Stimulated activated CD4-positive, alpha-beta T cell treated with anti-CD3 and anti-CD28 coated beads, TNF-alpha, amount 100 ng/mL, for 4 hours (primary cell): ENCODE measurements at regions not wholly inside any gene's neighbourhood (a gene's known extent, or its start where the extent isn't known, plus 50 kb on each side); places are given as distances from the start of the nearest gene placed in this dataset.
"Not testable (repeated sequence)": the region's sequence is repeated elsewhere in the genome, so short reads cannot be mapped to it uniquely, and the experiment has no call there.

Experiments
- DNase-seq, 3 experiments: peaks; one replicate each; pipeline ENCODE4 v3.0.0-alpha.2; 2020; ENCODE audit warnings: low read depth in 3 of 3

DNA sequence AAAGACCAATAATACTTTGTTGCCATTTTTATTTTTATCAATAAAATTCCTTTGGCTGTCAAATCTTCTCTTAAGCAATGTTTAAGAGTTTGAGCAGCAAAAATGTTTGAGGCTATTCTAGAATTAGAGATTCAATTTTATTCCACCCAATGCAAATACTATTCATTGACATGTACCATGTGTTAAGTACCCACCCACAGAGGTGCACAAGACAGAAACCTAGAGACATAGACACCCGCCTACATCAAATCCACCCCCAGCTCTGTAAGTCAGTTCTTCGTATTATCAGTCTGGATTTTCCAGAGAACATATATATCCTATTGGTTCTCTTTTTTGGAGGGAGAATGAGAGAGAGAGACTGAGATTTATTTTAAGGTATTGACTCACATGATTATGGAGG is 463.7 kb downstream of the EPM2A start:
- no peak for DNase-seq

DNA sequence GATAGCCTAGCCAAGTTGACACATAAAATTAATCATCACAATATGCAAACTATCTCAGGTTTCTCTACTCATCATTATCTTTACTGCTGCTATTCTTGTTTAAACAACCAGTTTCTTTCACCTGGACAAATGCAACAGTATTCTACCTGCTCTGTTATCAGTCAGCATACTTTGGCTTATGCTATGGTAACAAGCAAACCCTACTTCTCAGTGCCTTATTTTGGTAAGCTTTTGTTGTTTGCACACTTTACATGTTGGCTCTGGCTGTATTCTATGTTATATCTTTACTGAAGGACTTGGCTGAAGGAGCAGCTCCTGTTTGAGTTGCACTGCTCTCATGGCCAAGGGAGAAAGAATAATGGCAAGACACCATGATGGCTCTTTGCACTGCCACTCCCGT is 463.1 kb downstream of the EPM2A start:
- DNase-seq, result no peak

DNA sequence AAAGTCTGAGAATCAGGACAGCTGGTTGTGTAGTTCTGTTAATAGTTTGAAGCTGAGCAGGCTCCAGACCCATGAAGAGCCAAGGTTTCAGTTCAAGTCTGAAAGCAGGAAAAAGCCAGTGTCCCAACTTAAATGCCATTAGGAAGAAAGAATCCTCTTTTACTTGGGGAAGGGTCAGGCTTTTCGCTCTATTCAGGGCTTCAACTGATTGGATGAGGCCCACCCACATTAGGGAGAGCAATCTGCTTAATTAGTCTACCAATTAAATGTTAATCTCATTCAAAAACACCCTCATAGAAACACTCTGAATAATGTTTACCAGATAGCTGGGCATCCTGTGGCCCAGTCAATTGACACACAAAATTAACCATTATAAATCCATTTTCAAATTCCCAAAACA is 462.2 kb downstream of the EPM2A start:
- no peak for DNase-seq

DNA sequence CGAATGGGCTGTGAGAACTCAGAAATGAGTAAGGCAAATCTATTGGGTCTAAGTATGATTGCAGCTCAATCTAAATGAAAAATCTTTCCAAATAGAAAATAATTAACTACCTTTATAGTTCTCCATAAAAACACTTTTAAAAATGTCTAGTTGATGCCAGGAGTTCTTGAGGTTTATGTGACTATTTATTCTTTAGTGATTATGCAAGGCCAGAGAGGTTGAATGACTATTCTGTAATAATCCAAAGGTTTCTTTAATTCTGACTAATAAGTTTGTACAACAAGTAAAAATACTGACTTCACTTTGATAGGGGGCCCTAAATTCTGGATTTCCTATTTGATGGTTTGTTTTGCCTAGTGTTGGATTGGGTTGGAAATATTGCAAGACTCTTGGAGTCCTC is 461.2 kb downstream of the EPM2A start:
- no peak for DNase-seq

DNA sequence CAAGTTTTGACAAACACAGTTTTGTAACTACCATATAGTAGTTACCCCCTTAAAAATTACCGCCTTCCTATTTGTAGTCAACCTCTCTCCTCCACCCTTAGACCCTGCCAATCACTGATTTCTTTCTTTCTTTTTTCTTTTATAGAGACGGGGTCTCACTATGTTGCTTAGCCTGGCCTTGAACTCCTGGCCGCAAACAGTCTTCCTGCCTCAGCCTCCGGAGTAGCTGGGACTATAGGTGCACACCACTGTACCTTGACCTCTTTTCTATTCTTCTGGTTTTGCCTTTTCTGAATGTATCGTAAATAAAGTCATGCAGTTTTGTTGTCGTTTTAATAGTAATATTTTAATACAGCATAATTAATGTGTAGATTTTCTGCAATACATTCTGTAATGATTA is 460.3 kb downstream of the EPM2A start:
- no peak for DNase-seq

DNA sequence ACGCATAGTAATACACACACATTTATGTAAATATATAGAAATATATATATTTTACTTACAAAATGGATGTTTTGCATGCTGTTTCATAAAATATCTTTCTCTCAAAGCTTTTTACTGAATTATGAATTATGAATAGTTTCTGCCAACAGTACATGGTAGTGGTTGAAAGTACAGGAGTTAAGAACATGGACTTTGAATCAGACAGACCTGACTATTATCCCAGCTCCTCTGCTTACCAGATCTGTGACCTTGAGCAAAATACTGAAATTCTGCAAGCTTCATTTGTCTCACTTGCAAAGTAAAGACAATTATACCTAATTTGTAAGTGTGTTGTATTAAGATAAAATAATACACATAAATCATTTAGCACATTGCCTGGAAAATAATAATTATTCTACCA is 459.5 kb downstream of the EPM2A start:
- DNase-seq, result no peak

DNA sequence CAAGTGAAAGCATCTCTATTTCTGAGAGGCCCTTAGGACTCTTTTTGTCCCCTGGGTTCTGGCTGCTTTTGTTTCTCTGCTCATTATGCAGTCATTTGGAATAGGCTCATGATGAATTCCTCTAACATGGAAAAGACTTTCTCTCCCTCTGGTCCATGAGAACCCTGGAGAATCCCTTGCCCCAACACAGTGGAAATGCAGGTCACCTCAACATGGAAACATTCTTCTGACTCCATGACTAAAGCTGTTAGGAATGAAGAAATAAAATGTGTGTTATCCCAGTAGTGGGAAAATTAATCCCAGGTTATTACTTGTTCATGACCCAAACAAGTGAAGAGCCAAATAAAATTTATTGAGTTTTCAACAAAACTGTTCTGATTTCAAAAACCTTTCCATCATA is 458.6 kb downstream of the EPM2A start:
- no peak for DNase-seq

DNA sequence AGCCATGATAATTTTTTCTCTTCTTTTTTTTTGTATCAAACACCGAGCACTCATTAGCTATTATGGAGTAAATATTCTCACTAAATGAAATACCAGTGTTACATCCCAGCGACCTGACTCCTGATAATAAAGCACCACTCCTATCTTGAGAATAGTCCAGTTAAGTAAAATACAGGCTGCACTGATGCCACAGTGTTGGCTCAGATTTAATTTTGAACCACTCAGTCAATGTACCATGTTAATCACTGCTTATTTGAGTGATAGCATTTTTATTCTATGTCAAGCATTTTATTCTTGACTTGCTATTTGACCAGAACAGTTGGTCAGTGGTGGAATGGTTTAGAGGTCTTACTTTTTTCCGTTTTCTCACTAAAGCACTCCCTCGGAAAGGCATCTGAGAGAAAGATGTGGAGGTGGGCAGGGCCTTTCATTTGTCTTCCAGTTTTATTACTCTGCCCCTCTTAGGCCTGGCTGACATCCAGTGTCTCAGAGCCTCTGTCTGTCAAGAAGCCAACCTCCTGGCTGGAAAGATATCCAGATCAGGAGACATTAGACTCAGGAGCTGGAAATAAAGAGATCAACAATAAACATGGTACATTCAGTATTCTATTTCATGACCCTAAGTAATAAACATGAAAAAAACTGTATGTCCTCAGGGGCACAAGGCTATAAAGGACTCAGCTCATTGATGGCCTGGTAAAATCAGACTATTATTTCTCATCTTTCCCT is 457.8 kb downstream of the EPM2A start:
- no peak for DNase-seq

DNA sequence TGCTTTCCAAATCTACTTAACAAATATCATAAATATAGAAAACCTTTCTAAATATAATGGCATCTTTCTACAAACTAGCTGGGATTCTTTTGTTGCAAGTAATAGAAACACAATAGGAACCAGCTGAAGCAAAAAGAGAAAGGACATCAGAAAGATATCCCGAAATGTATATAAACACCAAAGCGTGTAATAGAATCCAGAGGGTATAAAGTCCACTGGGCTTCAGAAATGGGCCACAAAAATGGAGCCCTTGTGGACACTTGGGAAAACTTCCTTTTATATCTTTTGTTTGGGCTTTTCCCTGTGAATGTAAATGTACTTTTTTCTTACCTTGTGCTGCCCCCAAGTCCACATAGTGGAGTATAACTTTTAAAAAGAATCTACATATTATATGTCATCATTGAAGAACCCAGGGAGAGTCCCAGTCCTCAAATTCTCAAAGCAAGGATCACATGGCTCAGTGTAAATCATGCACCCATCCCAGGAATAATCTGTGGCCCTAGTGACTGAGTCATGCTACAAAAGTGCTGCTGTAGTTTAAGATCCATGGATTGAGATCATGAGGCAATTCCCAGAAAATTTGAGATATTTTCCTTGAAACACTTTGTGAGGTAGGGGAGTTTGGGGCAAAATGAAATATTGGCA is 457.0 kb downstream of the EPM2A start:
- no peak for DNase-seq

DNA sequence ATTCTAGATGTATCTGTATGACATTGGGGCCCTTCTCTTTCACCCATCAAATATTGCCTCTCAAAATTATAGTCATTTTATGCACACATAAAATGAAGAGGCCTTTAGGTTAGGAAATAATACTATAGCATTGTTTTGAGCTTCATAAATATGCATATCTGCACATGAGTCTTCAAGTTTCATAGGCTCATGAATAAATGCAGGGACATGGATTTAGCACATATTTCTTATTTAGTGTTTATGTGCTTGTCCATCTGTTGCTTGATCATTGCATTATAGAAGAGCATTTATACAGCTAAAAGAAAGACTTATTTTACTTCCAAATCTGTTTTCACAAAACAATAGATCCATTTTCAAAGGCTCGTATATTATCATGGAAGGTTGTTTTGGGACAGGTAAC is 455.8 kb downstream of the EPM2A start:
- no peak for DNase-seq

DNA sequence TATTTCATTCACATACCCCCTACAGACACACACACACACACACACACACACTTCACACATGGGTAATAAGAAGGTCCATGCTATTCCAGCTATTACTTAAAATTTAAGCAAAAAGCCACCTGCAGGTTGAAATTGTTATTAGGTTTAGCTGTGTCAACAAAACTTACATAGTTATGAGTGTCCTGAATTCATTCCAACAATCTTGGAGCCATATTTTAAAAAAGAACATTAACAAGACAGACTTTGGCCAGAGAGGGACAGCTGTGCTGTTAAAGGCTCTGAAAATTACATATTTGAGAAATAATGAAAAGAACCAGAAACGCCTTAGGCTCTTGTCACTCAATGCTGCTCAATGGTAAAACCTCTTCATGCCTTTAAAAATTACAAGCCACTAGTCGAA is 455.3 kb downstream of the EPM2A start:
- no peak for DNase-seq

DNA sequence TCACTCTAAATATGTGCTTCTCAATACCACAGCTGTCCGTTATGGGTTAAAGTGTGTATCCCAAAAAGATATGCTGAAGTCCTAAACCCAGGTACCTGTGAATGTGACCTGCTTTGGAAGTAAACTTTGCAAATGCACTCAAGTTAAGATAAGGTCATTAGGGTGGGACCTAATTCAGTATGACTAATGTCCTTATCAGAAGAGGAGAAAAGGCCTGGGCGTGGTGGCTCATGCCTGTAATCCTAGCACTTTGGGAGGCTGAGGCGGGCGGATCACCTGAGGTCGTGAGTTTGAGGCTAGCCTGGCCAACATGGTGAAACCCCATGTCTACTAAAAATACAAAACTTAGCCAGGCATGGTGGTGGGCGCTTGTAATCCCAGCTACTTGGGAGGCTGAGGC is 452.1 kb downstream of the EPM2A start:
- DNase-seq, result not testable (repeated sequence)

DNA sequence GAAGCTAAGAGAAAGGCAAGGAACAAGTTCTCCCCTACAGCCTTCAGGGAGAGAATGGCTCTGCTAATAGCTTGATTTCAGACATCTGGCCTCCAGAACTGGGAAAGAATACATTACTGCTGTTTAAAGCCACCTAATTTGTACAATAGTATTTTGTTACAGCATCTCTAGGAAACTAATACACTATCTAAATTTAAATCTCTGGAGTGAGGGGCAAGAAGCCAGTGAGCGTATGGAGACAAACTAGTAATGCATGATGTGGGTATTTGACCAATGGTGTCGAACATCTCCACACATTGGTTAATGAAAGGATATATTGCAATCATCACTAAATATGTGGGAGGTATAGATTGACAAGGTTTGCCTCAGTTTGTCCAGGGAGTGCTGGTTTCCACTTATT is 451.5 kb downstream of the EPM2A start:
- no peak for DNase-seq

DNA sequence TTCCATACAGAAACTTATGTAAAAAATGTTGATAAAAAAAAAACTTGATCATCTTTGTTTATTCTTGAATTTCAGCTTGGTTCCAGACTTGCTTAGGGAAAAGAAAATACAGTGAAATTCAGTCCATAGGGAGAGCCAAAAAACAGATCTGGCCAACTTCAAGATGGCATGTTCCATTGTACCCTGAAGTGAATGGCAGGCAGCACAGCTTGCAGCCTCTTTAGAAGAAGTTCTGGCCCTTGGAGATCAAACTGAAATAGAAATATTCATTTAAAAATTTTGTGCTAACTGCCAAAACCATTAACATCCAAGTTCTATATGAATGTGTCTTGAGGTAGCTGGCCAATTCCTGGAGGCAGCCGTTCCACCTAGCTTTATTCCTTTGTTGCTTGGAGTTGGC is 448.4 kb downstream of the EPM2A start:
- no peak for DNase-seq

DNA sequence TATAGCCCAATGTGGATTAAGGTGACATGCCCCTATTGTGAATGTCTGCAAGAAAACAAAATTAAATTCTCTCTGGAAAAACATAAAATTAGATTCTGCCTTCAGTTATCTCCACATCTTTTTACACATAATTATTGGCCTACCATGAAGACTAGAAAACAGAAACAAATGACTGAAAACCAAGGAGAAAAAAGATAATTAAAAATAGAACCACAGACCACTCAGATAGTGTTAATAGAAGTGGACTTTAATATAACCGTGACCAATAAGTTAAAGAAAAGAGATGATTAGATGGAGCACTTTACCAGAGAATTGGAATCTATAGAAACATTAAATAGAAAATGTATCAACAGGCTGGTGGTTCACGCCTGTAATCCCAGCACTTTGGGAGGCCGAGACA is 445.7 kb downstream of the EPM2A start:
- DNase-seq, result no peak

DNA sequence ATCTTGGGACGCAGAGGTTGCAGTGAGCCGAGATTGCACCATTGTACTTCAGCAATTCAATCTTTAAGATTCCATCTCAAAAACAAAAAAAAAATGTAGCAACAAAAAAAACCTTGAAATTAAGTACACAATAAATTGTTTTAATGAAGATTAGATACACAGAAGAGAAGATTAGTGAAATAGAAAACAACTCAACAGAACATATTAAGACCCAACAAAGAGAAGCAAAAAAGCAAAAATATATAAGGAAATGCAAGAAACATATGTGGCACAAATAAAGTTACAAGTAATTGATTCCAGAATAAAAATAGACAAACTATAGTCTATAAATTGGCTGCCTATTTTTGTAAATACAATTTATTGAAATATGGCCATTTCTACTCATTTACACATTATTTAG is 445.2 kb downstream of the EPM2A start:
- DNase-seq, result no peak

DNA sequence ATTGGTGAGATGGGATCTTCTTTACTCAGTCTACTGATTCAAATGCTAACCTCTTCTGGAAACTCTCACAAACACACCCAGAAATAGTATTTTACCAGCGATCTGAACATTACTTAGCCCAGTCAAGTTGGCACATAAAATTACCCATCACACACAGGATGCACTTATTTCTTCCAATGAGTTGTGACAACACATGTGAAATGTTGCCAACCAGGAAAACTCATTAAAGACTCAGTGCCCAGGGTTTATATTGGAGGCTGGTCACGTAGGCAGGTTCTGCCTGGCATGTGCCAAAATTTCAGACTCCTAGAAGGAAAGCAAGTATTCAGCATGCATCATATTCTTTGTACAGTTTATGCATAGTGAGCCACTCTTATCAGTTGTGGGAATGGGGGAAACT is 443.3 kb downstream of the EPM2A start:
- DNase-seq, result no peak

DNA sequence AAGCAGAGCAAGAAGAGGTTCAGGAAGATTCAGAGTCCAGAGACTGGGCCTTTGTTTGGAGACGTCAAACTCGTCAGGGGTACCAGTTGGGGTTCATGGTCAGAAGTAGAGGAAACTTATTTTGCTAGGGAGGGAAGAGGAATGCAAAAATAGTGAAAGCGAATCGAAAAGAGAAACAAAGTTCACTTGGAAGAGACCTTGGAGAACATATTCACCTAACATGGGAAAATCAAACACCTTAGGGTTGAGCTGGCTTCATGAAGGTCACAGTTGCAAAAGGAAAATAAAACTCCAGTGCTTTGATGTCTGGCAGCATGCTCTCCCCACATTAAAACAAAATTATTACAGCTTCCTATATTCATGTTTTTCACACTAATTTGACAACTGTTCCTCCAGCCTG is 440.4 kb downstream of the EPM2A start:
- no peak for DNase-seq

DNA sequence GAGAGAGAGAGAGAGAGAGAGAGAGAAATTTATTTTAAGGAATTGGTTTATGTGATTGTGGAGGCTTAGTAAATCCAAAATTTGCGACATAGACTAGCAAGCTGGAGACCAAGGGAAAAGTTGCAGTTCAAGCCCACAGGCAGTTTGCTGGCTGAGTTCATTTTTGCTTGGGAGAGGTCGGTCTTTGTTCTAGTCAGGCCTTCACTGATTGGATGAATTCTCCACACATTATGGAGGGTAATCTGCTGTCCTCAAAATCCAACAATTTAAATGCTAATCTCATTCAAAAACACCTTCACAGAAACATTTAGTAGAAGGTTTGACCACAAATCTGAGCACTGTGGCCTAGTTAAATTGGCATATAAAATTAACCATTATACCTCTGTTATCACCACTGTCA is 439.6 kb downstream of the EPM2A start:
- no peak for DNase-seq

DNA sequence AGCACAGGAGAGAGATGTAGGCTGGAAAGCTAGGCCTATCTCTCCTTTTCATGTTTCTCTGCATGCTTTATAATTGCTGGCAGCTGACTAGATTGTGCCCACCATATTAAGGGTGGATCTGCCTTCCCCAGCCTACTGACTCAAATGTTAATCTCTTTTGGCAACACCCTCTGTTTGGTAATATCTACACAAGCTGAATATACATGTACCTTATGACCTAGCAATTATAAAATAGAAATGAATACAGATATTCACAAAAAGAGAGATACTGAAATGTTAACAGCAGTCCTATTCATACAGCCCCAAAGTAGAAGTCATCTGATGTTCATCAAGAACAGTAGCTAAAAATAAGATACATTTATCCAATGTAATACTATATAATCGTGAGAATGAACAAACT is 429.6 kb downstream of the EPM2A start:
- DNase-seq, result no peak

DNA sequence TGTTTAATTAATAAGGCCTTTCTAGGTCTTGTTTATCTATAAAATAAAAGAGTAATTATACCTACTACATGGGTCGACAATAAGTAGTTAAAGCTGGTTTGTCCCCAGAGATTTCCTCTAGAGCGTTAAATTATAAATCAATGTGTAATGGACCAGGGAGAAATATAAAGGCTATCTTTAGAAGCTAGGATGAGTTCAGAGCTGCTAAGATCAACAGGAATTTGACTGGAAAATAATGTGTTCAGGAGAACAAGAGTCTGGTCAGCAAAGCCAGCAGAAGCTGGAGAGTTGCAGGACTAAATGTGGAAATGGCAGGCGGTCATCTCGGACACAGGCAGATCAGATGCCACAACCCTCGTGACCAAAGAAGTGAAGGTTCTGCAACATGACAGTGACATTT is 428.8 kb downstream of the EPM2A start:
- no peak for DNase-seq

DNA sequence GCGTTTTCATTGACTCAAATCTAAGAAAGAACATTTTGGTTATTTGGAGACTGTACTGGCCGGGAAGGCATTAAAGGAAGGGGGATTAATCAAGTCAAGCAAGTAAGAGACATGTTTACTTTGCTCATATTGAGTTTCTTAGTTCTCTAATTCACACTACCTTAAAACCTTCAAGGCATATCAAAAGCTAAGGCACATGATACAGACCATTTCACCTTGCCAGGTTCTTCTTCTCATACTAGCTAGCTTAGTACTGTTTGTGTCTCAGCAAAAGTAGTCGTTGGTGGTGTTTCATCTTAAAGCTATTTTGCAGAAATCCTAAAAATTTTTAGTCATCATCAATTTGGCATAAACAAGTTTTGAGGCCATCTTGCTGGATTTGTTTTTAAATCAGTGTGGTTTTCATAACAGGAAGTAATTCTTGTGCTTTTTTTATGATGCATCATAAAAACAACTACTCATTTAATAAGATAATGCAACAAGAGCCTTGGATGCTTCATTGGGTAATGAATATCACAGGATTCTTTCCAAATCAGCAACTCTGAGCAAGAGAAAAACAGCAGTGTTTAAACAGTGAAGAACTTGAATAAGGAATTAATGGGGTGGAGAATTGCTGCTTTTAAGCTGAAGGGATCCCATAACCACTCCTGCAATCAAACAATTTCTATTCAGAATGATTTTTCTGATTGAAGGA is 425.3 kb downstream of the EPM2A start:
- DNase-seq, result no peak

DNA sequence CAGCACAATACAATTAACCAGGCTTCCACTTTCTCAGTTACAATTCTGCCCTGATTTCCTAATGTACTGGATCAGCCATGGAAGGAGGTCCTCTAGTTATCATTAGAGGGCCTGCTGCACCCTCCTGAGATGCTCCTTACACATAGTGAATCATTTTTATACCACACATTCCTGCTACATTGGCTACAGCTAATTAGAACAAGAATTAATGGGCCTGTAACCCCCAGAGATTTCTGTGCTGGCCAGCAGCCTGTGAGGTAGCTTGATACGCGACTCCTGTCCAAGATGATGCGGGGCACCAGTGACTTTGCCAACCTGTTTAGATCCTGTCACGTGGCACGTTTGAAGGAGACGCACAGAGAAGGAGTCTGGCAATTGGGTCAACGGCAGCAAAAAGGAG is 422.8 kb downstream of the EPM2A start:
- no peak for DNase-seq
